Trophoblast cell (in vitro differentiated cells and primary cell): ENCODE measurements at regions not wholly inside any gene's neighbourhood (a gene's known extent, or its start where the extent isn't known, plus 50 kb on each side); places are given as distances from the start of the nearest gene placed in this dataset.

Experiments used
- DNase-seq, 2 donors: peaks; one replicate each; pipeline ENCODE4 v3.0.0-alpha.2; 2016
- H2AFZ ChIP-seq: 2 replicates; pipeline ENCODE4 v1.6.1; 2013; ENCODE audit warnings: low read length, moderate library complexity, mild to moderate bottlenecking; ENCODE audit not compliant: insufficient read depth, poor library complexity
- H2AK5ac ChIP-seq: 2 replicates; pipeline ENCODE4 v1.6.1; 2013; ENCODE audit warnings: mild to moderate bottlenecking, low read length
- H2BK120ac ChIP-seq: 2 replicates; pipeline ENCODE4 v1.6.1; 2013; ENCODE audit warnings: low read length, mild to moderate bottlenecking, moderate library complexity; ENCODE audit not compliant: insufficient read depth, poor library complexity
- H2BK12ac ChIP-seq: 2 replicates; pipeline ENCODE4 v1.6.1; 2013; ENCODE audit warnings: mild to moderate bottlenecking, low read length, moderate library complexity
- H2BK5ac ChIP-seq: 2 replicates; pipeline ENCODE4 v1.6.1; 2013; ENCODE audit warnings: low read length, low read depth, moderate library complexity, mild to moderate bottlenecking; ENCODE audit not compliant: poor library complexity
- H3K14ac ChIP-seq: 2 replicates; pipeline ENCODE4 v1.6.1; 2013; ENCODE audit warnings: mild to moderate bottlenecking, low read length
- H3K18ac ChIP-seq: 2 replicates; pipeline ENCODE4 v1.6.1; 2013; ENCODE audit warnings: mild to moderate bottlenecking, low read length
- H3K23ac ChIP-seq: 2 replicates; pipeline ENCODE4 v1.6.1; 2013; ENCODE audit warnings: low read length
- H3K27ac ChIP-seq: 2 replicates; pipeline ENCODE4 v1.5.1; 2013; ENCODE audit warnings: low read depth, mild to moderate bottlenecking, inconsistent platforms, low read length, moderate library complexity
- H3K27me3 ChIP-seq: 2 replicates; pipeline ENCODE4 v1.6.1; 2013; ENCODE audit warnings: inconsistent platforms, mild to moderate bottlenecking, low read length, moderate library complexity; ENCODE audit not compliant: insufficient read depth
- H3K36me3 ChIP-seq, 2 experiments: 1 replicate in 1 of 2; 2 replicates in 1 of 2; pipeline ENCODE4 v1.6.1; 2013; ENCODE audit warnings: low read length in 2 of 2, mild to moderate bottlenecking in 2 of 2, moderate library complexity in 1 of 2; ENCODE audit not compliant: insufficient read depth in 2 of 2, control insufficient read depth in 1 of 2
- H3K4ac ChIP-seq: 2 replicates; pipeline ENCODE4 v1.6.1; 2013; ENCODE audit warnings: low read depth, mild to moderate bottlenecking, low read length, moderate library complexity
- H3K4me1 ChIP-seq, 2 experiments: 1 replicate in 1 of 2; 2 replicates in 1 of 2; pipeline ENCODE4 v1.6.1; 2013; ENCODE audit warnings: low read length in 2 of 2, mild to moderate bottlenecking in 2 of 2, moderate library complexity in 1 of 2; ENCODE audit not compliant: insufficient read depth in 2 of 2, control insufficient read depth in 1 of 2
- H3K4me2 ChIP-seq: 2 replicates; pipeline ENCODE4 v1.6.1; 2013; ENCODE audit warnings: inconsistent platforms, mild to moderate bottlenecking, low read length, moderate library complexity
- H3K4me3 ChIP-seq: 2 replicates; pipeline ENCODE4 v1.5.1; 2013; ENCODE audit warnings: mild to moderate bottlenecking, low read depth, low read length, inconsistent platforms
- H3K79me1 ChIP-seq: one replicate; pipeline ENCODE4 v1.6.1; 2013; ENCODE audit warnings: low read length
- H3K79me2 ChIP-seq: 2 replicates; pipeline ENCODE4 v1.6.1; 2013; ENCODE audit warnings: low read length, mild to moderate bottlenecking; ENCODE audit not compliant: control insufficient read depth, insufficient read depth, poor library complexity
- H3K9ac ChIP-seq: 2 replicates; pipeline ENCODE4 v1.6.1; 2013; ENCODE audit warnings: mild to moderate bottlenecking, low read length
- H3K9me3 ChIP-seq: 2 replicates; pipeline ENCODE4 v1.6.1; 2013; ENCODE audit warnings: low read depth, mild to moderate bottlenecking, control low read depth, inconsistent platforms, low read length; ENCODE audit not compliant: insufficient read depth
- H4K12ac ChIP-seq: 2 replicates; pipeline ENCODE4 v1.6.1; 2013; ENCODE audit warnings: low read depth, mild to moderate bottlenecking, low read length, moderate library complexity
- H4K8ac ChIP-seq: 2 replicates; pipeline ENCODE4 v1.6.1; 2013; ENCODE audit warnings: low read depth, mild to moderate bottlenecking, low read length, moderate library complexity
- H4K91ac ChIP-seq: one replicate; pipeline ENCODE4 v1.6.1; 2013; ENCODE audit warnings: low read depth, mild to moderate bottlenecking, low read length, moderate library complexity
- WGBS: extraction: QIAGEN DNeasy Blood & Tissue Kit; methylation state at CpG from one replicate; pipeline ENCODE4 v1.1.7; 2013; ENCODE audit warnings: missing lambda C conversion rate; ENCODE audit not compliant: insufficient read length, insufficient coverage; ENCODE audit errors: extremely low coverage; 5-methylcytosine and 5-hydroxymethylcytosine counted together

- Histone ChIP-seq H3K36me3 (peaks cover 0 to 2% of the 10 kb centered on the region in 2 experiments), H3K23ac (no peak overlapping the region), H3K4me3 (no peak overlapping the region), H3K9me3 (no peaks in the 10 kb centered on the region), H3K4ac (no peak overlapping the region), H2BK5ac (no peak overlapping the region), H3K79me2 (no peaks in the 10 kb centered on the region), H2AFZ (no peak overlapping the region), H3K27me3 (no peaks in the 10 kb centered on the region), H2BK12ac (no peak overlapping the region), H3K18ac (no peak overlapping the region), H3K79me1 (peaks cover 5% of the 10 kb centered on the region), H3K4me2 (no peak overlapping the region), H3K4me1 (no peaks in the 10 kb centered on the region), H3K9ac (no peak overlapping the region), H3K27ac (no peak overlapping the region), H4K91ac (no peak overlapping the region), H4K8ac (no peak overlapping the region), H4K12ac (no peak overlapping the region), H2BK120ac (no peak overlapping the region), H2AK5ac (no peak overlapping the region), H3K14ac (no peak overlapping the region)
- no CpG with 5 or more reads among the region's 2 CpGs for WGBS
- DNase-seq = peak; percentile 1 to 26
Measured at GRCh38 chr4:134470544-134470943, 269.0 kb upstream of the PABPC4L start.

- Histone ChIP-seq H3K18ac (no peak overlapping the region), H3K36me3 (peaks cover 0 to 1% of the 10 kb centered on the region in 2 experiments), H2AFZ (no peak overlapping the region), H3K27ac (no peak overlapping the region), H3K23ac (no peak overlapping the region), H3K79me2 (no peaks in the 10 kb centered on the region), H3K9me3 (no peaks in the 10 kb centered on the region), H3K9ac (no peak overlapping the region), H4K8ac (no peak overlapping the region), H2BK120ac (no peak overlapping the region), H2AK5ac (no peak overlapping the region), H3K14ac (no peak overlapping the region), H3K4me1 (no peaks in the 10 kb centered on the region), H3K27me3 (no peaks in the 10 kb centered on the region), H3K79me1 (no peaks in the 10 kb centered on the region), H3K4me3 (no peak overlapping the region), H2BK12ac (no peak overlapping the region), H3K4me2 (no peak overlapping the region), H3K4ac (no peak overlapping the region), H4K12ac (no peak overlapping the region), H2BK5ac (no peak overlapping the region), H4K91ac (no peak overlapping the region)
- DNase-seq = no peak
Measured at GRCh38 chr4:134465417-134465816, 263.8 kb upstream of the PABPC4L start.

GRCh38 chr4:134463771-134464170, 262.2 kb upstream of the PABPC4L start:
- Histone ChIP-seq H3K18ac (no peak overlapping the region), H2AK5ac (no peak overlapping the region), H3K14ac (no peak overlapping the region), H3K79me1 (no peaks in the 10 kb centered on the region), H2AFZ (no peak overlapping the region), H2BK120ac (no peak overlapping the region), H3K4me1 (no peaks in the 10 kb centered on the region), H3K9ac (no peak overlapping the region), H4K91ac (no peak overlapping the region), H2BK5ac (no peak overlapping the region), H2BK12ac (no peak overlapping the region), H3K79me2 (no peaks in the 10 kb centered on the region), H4K8ac (no peak overlapping the region), H3K4me2 (no peak overlapping the region), H3K9me3 (peaks cover 3% of the 10 kb centered on the region), H4K12ac (no peak overlapping the region), H3K4me3 (no peak overlapping the region), H3K27ac (no peak overlapping the region), H3K27me3 (no peaks in the 10 kb centered on the region), H3K36me3 (peaks cover 0 to 3% of the 10 kb centered on the region in 2 experiments), H3K23ac (no peak overlapping the region), H3K4ac (no peak overlapping the region)
- no peak for DNase-seq
- WGBS = no CpG with 5 or more reads among the region's 5 CpGs

DNA sequence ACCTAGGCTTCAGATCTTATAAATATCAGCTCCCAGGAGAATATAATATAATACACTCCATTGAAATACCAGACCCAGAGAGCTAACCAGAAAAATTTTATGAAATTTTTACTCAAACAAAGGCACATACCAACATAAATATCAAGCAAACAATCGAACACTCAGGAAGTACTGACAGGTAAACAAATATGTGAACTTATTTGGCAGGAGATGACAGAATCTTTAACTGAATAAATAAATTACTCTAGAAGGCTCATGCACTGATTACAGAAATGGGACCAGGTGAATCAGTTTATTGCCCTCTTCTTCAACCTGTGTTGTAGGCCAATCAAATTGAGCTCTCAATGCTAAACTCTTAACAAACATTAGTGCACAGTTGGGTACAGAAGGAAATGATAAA, 225.2 kb upstream of the PABPC4L start:
- no peak overlapping the region for H2BK12ac ChIP-seq
- H3K27ac ChIP-seq = no peak overlapping the region
- no peak overlapping the region for H4K8ac ChIP-seq
- no peak overlapping the region for H2AK5ac ChIP-seq
- no peaks in the 10 kb centered on the region for H3K79me1 ChIP-seq
- no peak for DNase-seq
- H3K9ac ChIP-seq = no peak overlapping the region
- H3K23ac ChIP-seq = no peak overlapping the region
- H3K18ac ChIP-seq = no peak overlapping the region
- H3K4me2 ChIP-seq = no peak overlapping the region
- H3K79me2 ChIP-seq = no peaks in the 10 kb centered on the region
- no peak overlapping the region for H2AFZ ChIP-seq
- no CpG with 5 or more reads among the region's 1 CpG for WGBS
- no peak overlapping the region for H2BK120ac ChIP-seq
- no peak overlapping the region for H3K4me3 ChIP-seq
- H4K12ac ChIP-seq = no peak overlapping the region
- H3K27me3 ChIP-seq = no peaks in the 10 kb centered on the region
- no peaks in the 10 kb centered on the region for H3K9me3 ChIP-seq
- H3K4ac ChIP-seq = no peak overlapping the region
- no peaks in the 10 kb centered on the region for H3K36me3 ChIP-seq
- H3K4me1 ChIP-seq = no peaks in the 10 kb centered on the region
- no peak overlapping the region for H3K14ac ChIP-seq
- H2BK5ac ChIP-seq = no peak overlapping the region
- no peak overlapping the region for H4K91ac ChIP-seq
